ENCODE measurements at regions not wholly inside any gene's neighbourhood (a gene's known extent, or its start where the extent isn't known, plus 50 kb on each side); places are given as distances from the start of the nearest gene placed in this dataset.

- Mint-ChIP-seq H3K27me3 (peaks cover 5% of the 10 kb centered on the region), H3K4me3 (no peak overlapping the region), H3K27ac (no peak overlapping the region), H3K9me3 (ENCODE audit: low read depth) (no peaks in the 10 kb centered on the region), H3K36me3 (no peaks in the 10 kb centered on the region), H3K4me1 (no peaks in the 10 kb centered on the region)
- no peak for ATAC-seq
- CTCF ChIA-PET: no interaction called here
- no peak for DNase-seq
These were observed 107.0 kb upstream of the DST start for GRCh38 chr6:56749632-56750151.

- ATAC-seq (no peak), DNase-seq (no peak)
- CTCF ChIA-PET: no interaction called here
- no peaks in the 10 kb centered on the region for H3K4me1 Mint-ChIP-seq
- no peak overlapping the region for H3K4me3 Mint-ChIP-seq
- no peak overlapping the region for H3K27ac Mint-ChIP-seq
- peaks cover 8% of the 10 kb centered on the region for H3K27me3 Mint-ChIP-seq
- no peaks in the 10 kb centered on the region for H3K36me3 Mint-ChIP-seq
- H3K9me3 Mint-ChIP-seq (ENCODE audit: low read depth): no peaks in the 10 kb centered on the region
These were observed 104.2 kb upstream of the DST start for GRCh38 chr6:56746767-56747504.

- DNase-seq (no peak), ATAC-seq (no peak)
- no peak overlapping the region for H3K4me3 Mint-ChIP-seq
- no peaks in the 10 kb centered on the region for H3K36me3 Mint-ChIP-seq
- no peak overlapping the region for H3K27ac Mint-ChIP-seq
- H3K27me3 Mint-ChIP-seq: peaks cover 8% of the 10 kb centered on the region
- no peaks in the 10 kb centered on the region for H3K9me3 Mint-ChIP-seq (ENCODE audit: low read depth)
- no peaks in the 10 kb centered on the region for H3K4me1 Mint-ChIP-seq
- CTCF ChIA-PET: no interaction called here
These were observed 103.3 kb upstream of the DST start for GRCh38 chr6:56745971-56746370.

GRCh38 chr6:56745081-56745480, 102.4 kb upstream of the DST start:
- H3K9me3 Mint-ChIP-seq (ENCODE audit: low read depth): no peaks in the 10 kb centered on the region
- DNase-seq: no peak
- H3K36me3 Mint-ChIP-seq: no peaks in the 10 kb centered on the region
- CTCF ChIA-PET: no interaction called here
- H3K4me3 Mint-ChIP-seq: no peak overlapping the region
- H3K4me1 Mint-ChIP-seq: no peaks in the 10 kb centered on the region
- peaks cover 8% of the 10 kb centered on the region for H3K27me3 Mint-ChIP-seq
- no peak overlapping the region for H3K27ac Mint-ChIP-seq
- ATAC-seq: no peak

GRCh38 chr6:56744528-56744927, 101.8 kb upstream of the DST start:
- no peak overlapping the region for H3K4me3 Mint-ChIP-seq
- CTCF ChIA-PET: interaction anchor here (0.7 kb wide), 1 partner anchor 113 kb away, joined by 5 read pairs; no protein-coding TSS in a partner anchor
- ATAC-seq (no peak), DNase-seq (no peak)
- no peaks in the 10 kb centered on the region for H3K36me3 Mint-ChIP-seq
- H3K9me3 Mint-ChIP-seq (ENCODE audit: low read depth): no peaks in the 10 kb centered on the region
- H3K27me3 Mint-ChIP-seq: peaks cover 8% of the 10 kb centered on the region
- no peak overlapping the region for H3K27ac Mint-ChIP-seq
- no peaks in the 10 kb centered on the region for H3K4me1 Mint-ChIP-seq

GRCh38 chr6:56742122-56742791, 99.6 kb upstream of the DST start:
- peaks cover 8% of the 10 kb centered on the region for H3K27me3 Mint-ChIP-seq
- no peak overlapping the region for H3K27ac Mint-ChIP-seq
- CTCF ChIA-PET: no interaction called here
- H3K9me3 Mint-ChIP-seq (ENCODE audit: low read depth): no peaks in the 10 kb centered on the region
- ATAC-seq: no peak
- no peaks in the 10 kb centered on the region for H3K4me1 Mint-ChIP-seq
- no peak for DNase-seq
- H3K36me3 Mint-ChIP-seq: no peaks in the 10 kb centered on the region
- no peak overlapping the region for H3K4me3 Mint-ChIP-seq

GRCh38 chr6:56741472-56741871, 98.8 kb upstream of the DST start:
- CTCF ChIA-PET: no interaction called here
- ATAC-seq (no peak), DNase-seq (no peak)
- Mint-ChIP-seq H3K9me3 (ENCODE audit: low read depth) (no peaks in the 10 kb centered on the region), H3K4me1 (no peaks in the 10 kb centered on the region), H3K27me3 (peaks cover 4% of the 10 kb centered on the region), H3K36me3 (no peaks in the 10 kb centered on the region), H3K27ac (no peak overlapping the region), H3K4me3 (no peak overlapping the region)

- Mint-ChIP-seq H3K9me3 (ENCODE audit: low read depth) (no peaks in the 10 kb centered on the region), H3K27ac (no peak overlapping the region), H3K4me3 (no peak overlapping the region), H3K36me3 (no peaks in the 10 kb centered on the region), H3K27me3 (peaks cover 3% of the 10 kb centered on the region), H3K4me1 (no peaks in the 10 kb centered on the region)
- no peak for ATAC-seq
- no peak for DNase-seq
- CTCF ChIA-PET: no interaction called here
These were observed 97.4 kb upstream of the DST start for GRCh38 chr6:56739836-56740815.

GRCh38 chr6:56736804-56737203, 94.1 kb upstream of the DST start:
- Mint-ChIP-seq H3K36me3 (no peaks in the 10 kb centered on the region), H3K4me3 (no peak overlapping the region), H3K27me3 (peaks cover 3% of the 10 kb centered on the region), H3K27ac (no peak overlapping the region), H3K9me3 (ENCODE audit: low read depth) (no peaks in the 10 kb centered on the region), H3K4me1 (no peaks in the 10 kb centered on the region)
- DNase-seq: no peak
- no peak for ATAC-seq
- CTCF ChIA-PET: no interaction called here

- DNase-seq (no peak), ATAC-seq (no peak)
- Mint-ChIP-seq H3K4me1 (no peaks in the 10 kb centered on the region), H3K36me3 (no peaks in the 10 kb centered on the region), H3K4me3 (no peak overlapping the region), H3K9me3 (ENCODE audit: low read depth) (no peaks in the 10 kb centered on the region), H3K27ac (no peak overlapping the region), H3K27me3 (peaks cover 9% of the 10 kb centered on the region)
- CTCF ChIA-PET: no interaction called here
These were observed 91.6 kb upstream of the DST start for GRCh38 chr6:56734335-56734734.

- H3K9me3 Mint-ChIP-seq (ENCODE audit: low read depth): no peaks in the 10 kb centered on the region
- H3K27me3 Mint-ChIP-seq: peaks cover 9% of the 10 kb centered on the region
- H3K4me1 Mint-ChIP-seq: no peaks in the 10 kb centered on the region
- CTCF ChIA-PET: no interaction called here
- no peaks in the 10 kb centered on the region for H3K36me3 Mint-ChIP-seq
- H3K27ac Mint-ChIP-seq: no peak overlapping the region
- no peak overlapping the region for H3K4me3 Mint-ChIP-seq
- ATAC-seq (no peak), DNase-seq (no peak)
These were observed 90.6 kb upstream of the DST start for GRCh38 chr6:56733211-56733697.

- CTCF ChIA-PET: no interaction called here
- H3K4me1 Mint-ChIP-seq: no peaks in the 10 kb centered on the region
- H3K4me3 Mint-ChIP-seq: no peak overlapping the region
- DNase-seq (no peak), ATAC-seq (no peak)
- no peaks in the 10 kb centered on the region for H3K9me3 Mint-ChIP-seq (ENCODE audit: low read depth)
- no peak overlapping the region for H3K27ac Mint-ChIP-seq
- H3K36me3 Mint-ChIP-seq: no peaks in the 10 kb centered on the region
- H3K27me3 Mint-ChIP-seq: peaks cover 9% of the 10 kb centered on the region
These were observed 89.8 kb upstream of the DST start for GRCh38 chr6:56732517-56732916.

- Mint-ChIP-seq H3K4me3 (no peak overlapping the region), H3K27ac (no peak overlapping the region), H3K27me3 (peaks cover 9% of the 10 kb centered on the region), H3K9me3 (ENCODE audit: low read depth) (no peaks in the 10 kb centered on the region), H3K4me1 (no peaks in the 10 kb centered on the region), H3K36me3 (no peaks in the 10 kb centered on the region)
- no peak for ATAC-seq
- no peak for DNase-seq
- CTCF ChIA-PET: no interaction called here
These were observed 88.2 kb upstream of the DST start for GRCh38 chr6:56730663-56731529.
